Gastrocnemius medialis (tissue), 4 donors: ENCODE measurements at regions not wholly inside any gene's neighbourhood (a gene's known extent, or its start where the extent isn't known, plus 50 kb on each side); places are given as distances from the start of the nearest gene placed in this dataset.

Source experiments
- CTCF ChIP-seq, 5 experiments: fragments of 450-650 bp in 3 of 5; fragments of 200-600 bp in 2 of 5; sonication (generic) in 2 of 5; IDR thresholded peaks in 4 of 5; conservative IDR thresholded peaks in 1 of 5; 1 replicate in 4 of 5; 2 replicates in 1 of 5; pipeline ENCODE4 v1.5.1; 2016 to 2019; ENCODE audit warnings: antibody characterized with exemption in 5 of 5, mild to moderate bottlenecking in 3 of 5, moderate library complexity in 3 of 5
- POLR2A ChIP-seq, 2 donors: fragments of 450-650 bp; IDR thresholded peaks; one replicate each; pipeline ENCODE4 v1.6.1; 2017; ENCODE audit warnings: antibody characterized with exemption in 2 of 2, mild to moderate bottlenecking in 2 of 2, moderate library complexity in 2 of 2

- TF ChIP-seq POLR2A (IDR thresholded peaks at IDR 0.05): no peak
- no peak for TF ChIP-seq CTCF (IDR thresholded peaks at IDR 0.05 in 4 of 5, conservative IDR thresholded peaks at IDR 0.05 in 1 of 5)
These were observed 319.0 kb downstream of the BCL11A start for GRCh38 chr2:60234274-60234986.
